ENCODE measurements at regions not wholly inside any gene's neighbourhood (a gene's known extent, or its start where the extent isn't known, plus 50 kb on each side); places are given as distances from the start of the nearest gene placed in this dataset.
A peak's percentile ranks its signal among the peaks of the same experiment; 100 is the strongest.
"Not testable (repeated sequence)": the region's sequence is repeated elsewhere in the genome, so short reads cannot be mapped to it uniquely, and the experiment has no call there.

- H3K4me1 Mint-ChIP-seq; H3K4me3 ChIP-seq (ENCODE audit: low read length); H3K9me3 ChIP-seq (ENCODE audit: control insufficient read depth, insufficient read depth, low read length); intact Hi-C loops (cut with micrococcal nuclease); H3K4me1 ChIP-seq (ENCODE audit: control insufficient read depth, insufficient read depth, low read length); H3K36me3 ChIP-seq (ENCODE audit: control insufficient read depth, insufficient read depth, low read length); H3K27ac Mint-ChIP-seq; H3K27me3 Mint-ChIP-seq (ENCODE audit: low read depth in 2 of 2); H3K36me3 Mint-ChIP-seq; H3K9me3 Mint-ChIP-seq; H3K27me3 ChIP-seq (ENCODE audit: control insufficient read depth, insufficient read depth, low read length); H3K4me3 Mint-ChIP-seq; H3K27ac ChIP-seq (ENCODE audit: low read length): not testable (repeated sequence)
- WGBS (ENCODE audit: insufficient coverage) = no CpG with 5 or more reads among the region's 11 CpGs
- TF ChIP-seq CTCF (IDR thresholded peaks at IDR 0.05) = peak; percentile 14
- DNase-seq (peak in 1 of 2 donors; percentile 3), ATAC-seq (peak; percentile 86 to 99 (median 97))
These were observed 104.3 kb downstream of the PROP1 start for GRCh38 chr5:177891547-177892356.

GRCh38 chr5:177883295-177883694 lies 100.6 kb upstream of the FAM153A start:
- H3K4me1 Mint-ChIP-seq; intact Hi-C loops (cut with micrococcal nuclease); H3K9me3 Mint-ChIP-seq; H3K27me3 Mint-ChIP-seq (ENCODE audit: low read depth in 2 of 2); H3K36me3 ChIP-seq (ENCODE audit: control insufficient read depth, insufficient read depth, low read length); H3K27ac ChIP-seq (ENCODE audit: low read length); H3K27ac Mint-ChIP-seq; DNase-seq; H3K4me3 Mint-ChIP-seq; H3K36me3 Mint-ChIP-seq; H3K4me1 ChIP-seq (ENCODE audit: control insufficient read depth, insufficient read depth, low read length); H3K4me3 ChIP-seq (ENCODE audit: low read length); H3K27me3 ChIP-seq (ENCODE audit: control insufficient read depth, insufficient read depth, low read length); ATAC-seq; H3K9me3 ChIP-seq (ENCODE audit: control insufficient read depth, insufficient read depth, low read length): not testable (repeated sequence)
- WGBS (ENCODE audit: insufficient coverage) = 97% methylated on average over 8 of the region's 8 CpGs

GRCh38 chr5:177875900-177876238 lies 93.2 kb upstream of the FAM153A start:
- peak in 1 of 3 donors; percentile 11 for ATAC-seq
- H3K27ac ChIP-seq (ENCODE audit: low read length); H3K4me1 ChIP-seq (ENCODE audit: control insufficient read depth, insufficient read depth, low read length); H3K4me1 Mint-ChIP-seq; H3K27me3 Mint-ChIP-seq (ENCODE audit: low read depth in 2 of 2); H3K36me3 Mint-ChIP-seq; intact Hi-C loops (cut with micrococcal nuclease); H3K36me3 ChIP-seq (ENCODE audit: control insufficient read depth, insufficient read depth, low read length); H3K9me3 Mint-ChIP-seq; H3K27me3 ChIP-seq (ENCODE audit: control insufficient read depth, insufficient read depth, low read length); H3K9me3 ChIP-seq (ENCODE audit: control insufficient read depth, insufficient read depth, low read length): not testable (repeated sequence)
- peak overlapping the region; percentile 32 for H3K4me3 ChIP-seq (ENCODE audit: low read length)
- DNase-seq = peak in 1 of 2 donors; percentile 13
- WGBS (ENCODE audit: insufficient coverage) = 7% methylated on average over 5 of the region's 15 CpGs
- Mint-ChIP-seq H3K4me3 (peak overlapping the region; percentile 89), H3K27ac (peak overlapping the region in 1 of 2 donors; percentile 78)

- H3K4me3 ChIP-seq (ENCODE audit: low read length) = peak overlapping the region; percentile 32
- H3K27me3 Mint-ChIP-seq (ENCODE audit: low read depth in 2 of 2); H3K9me3 ChIP-seq (ENCODE audit: control insufficient read depth, insufficient read depth, low read length); H3K9me3 Mint-ChIP-seq; H3K36me3 Mint-ChIP-seq; H3K4me1 Mint-ChIP-seq; H3K27me3 ChIP-seq (ENCODE audit: control insufficient read depth, insufficient read depth, low read length); H3K4me1 ChIP-seq (ENCODE audit: control insufficient read depth, insufficient read depth, low read length); intact Hi-C loops (cut with micrococcal nuclease); H3K27ac ChIP-seq (ENCODE audit: low read length); H3K36me3 ChIP-seq (ENCODE audit: control insufficient read depth, insufficient read depth, low read length): not testable (repeated sequence)
- DNase-seq (peak; percentile 28 to 63), ATAC-seq (peak; percentile 84 to 96 (median 90))
- peak overlapping the region; percentile 86 for H3K4me3 Mint-ChIP-seq
- peak overlapping the region in 1 of 2 donors; percentile 78 for H3K27ac Mint-ChIP-seq
- 0% methylated on average over 6 of the region's 56 CpGs for WGBS (ENCODE audit: insufficient coverage)
These were observed 92.6 kb upstream of the FAM153A start for GRCh38 chr5:177875013-177875899.

- H3K9me3 Mint-ChIP-seq; H3K4me1 ChIP-seq (ENCODE audit: control insufficient read depth, insufficient read depth, low read length); H3K27me3 Mint-ChIP-seq (ENCODE audit: low read depth in 2 of 2); H3K36me3 ChIP-seq (ENCODE audit: control insufficient read depth, insufficient read depth, low read length); H3K27ac Mint-ChIP-seq; H3K36me3 Mint-ChIP-seq; H3K27me3 ChIP-seq (ENCODE audit: control insufficient read depth, insufficient read depth, low read length); H3K27ac ChIP-seq (ENCODE audit: low read length); H3K4me3 ChIP-seq (ENCODE audit: low read length); H3K9me3 ChIP-seq (ENCODE audit: control insufficient read depth, insufficient read depth, low read length); DNase-seq; intact Hi-C loops (cut with micrococcal nuclease); H3K4me3 Mint-ChIP-seq; H3K4me1 Mint-ChIP-seq; ATAC-seq: not testable (repeated sequence)
- whole genome bisulfite sequencing (ENCODE audit: insufficient coverage) = 96% methylated on average over 5 of the region's 18 CpGs
These were observed 81.2 kb upstream of the FAM153A start for GRCh38 chr5:177863822-177864446.

GRCh38 chr5:177857642-177858200 lies 75.0 kb upstream of the FAM153A start:
- H3K27me3 ChIP-seq (ENCODE audit: control insufficient read depth, insufficient read depth, low read length); DNase-seq; H3K4me1 ChIP-seq (ENCODE audit: control insufficient read depth, insufficient read depth, low read length); H3K36me3 Mint-ChIP-seq; H3K27ac ChIP-seq (ENCODE audit: low read length); H3K9me3 Mint-ChIP-seq; H3K27me3 Mint-ChIP-seq (ENCODE audit: low read depth in 2 of 2); H3K27ac Mint-ChIP-seq; ATAC-seq; H3K4me3 ChIP-seq (ENCODE audit: low read length); H3K9me3 ChIP-seq (ENCODE audit: control insufficient read depth, insufficient read depth, low read length); intact Hi-C loops (cut with micrococcal nuclease); H3K36me3 ChIP-seq (ENCODE audit: control insufficient read depth, insufficient read depth, low read length); H3K4me1 Mint-ChIP-seq; H3K4me3 Mint-ChIP-seq: not testable (repeated sequence)
- 79% methylated on average over 5 of the region's 8 CpGs for WGBS (ENCODE audit: insufficient coverage)
